ENCODE measurements at regions not wholly inside any gene's neighbourhood (a gene's known extent, or its start where the extent isn't known, plus 50 kb on each side); places are given as distances from the start of the nearest gene placed in this dataset.

- no peaks in the 10 kb centered on the region for H3K36me3 ChIP-seq (ENCODE audit: insufficient read depth in 1 of 2, low read depth in 1 of 2)
- DNase-seq (peak in 1 of 2 donors; percentile 26), ATAC-seq (no peak)
- no peaks in the 10 kb centered on the region for H3K9me3 ChIP-seq
- H3K27me3 ChIP-seq (ENCODE audit: insufficient read depth in 3 of 3, low read length in 2 of 3) = no peaks in the 10 kb centered on the region
- WGBS, 3 donors = 37 to 54% (median 40%) methylated on average over 7 of the region's 7 CpGs
- no peak overlapping the region for H3K27ac ChIP-seq
- H3K4me1 ChIP-seq = no peaks in the 10 kb centered on the region
- TF ChIP-seq CTCF (IDR thresholded peaks at IDR 0.05) = no peak
- no peak overlapping the region for H3K4me3 ChIP-seq
- intact Hi-C loops (cut with DNase I) = no loop called here
Measured at GRCh38 chr11:70699294-70700221, 301.2 kb downstream of the CTTN start.

GRCh38 chr11:70700453-70700852, 302.1 kb downstream of the CTTN start:
- 73 to 84% (median 77%) methylated on average over 8 of the region's 8 CpGs for WGBS, 3 donors

GRCh38 chr11:70700871-70701270, 302.5 kb downstream of the CTTN start:
- intact Hi-C loops (cut with DNase I) = no loop called here
- no peaks in the 10 kb centered on the region for H3K36me3 ChIP-seq (ENCODE audit: insufficient read depth in 1 of 2, low read depth in 1 of 2)
- no peak for TF ChIP-seq CTCF (IDR thresholded peaks at IDR 0.05)
- H3K27me3 ChIP-seq (ENCODE audit: insufficient read depth in 3 of 3, low read length in 2 of 3) = no peaks in the 10 kb centered on the region
- no peak overlapping the region for H3K27ac ChIP-seq
- H3K9me3 ChIP-seq = no peaks in the 10 kb centered on the region
- DNase-seq = no peak
- H3K4me1 ChIP-seq = no peaks in the 10 kb centered on the region
- no peak overlapping the region for H3K4me3 ChIP-seq
- ATAC-seq = no peak
- 65 to 69% (median 67%) methylated on average over 5 of the region's 5 CpGs for WGBS, 3 donors

More at GRCh38 chr11:70700453-70700852, 302.1 kb downstream of the CTTN start:
- intact Hi-C loops (cut with DNase I) = no loop called here
- no peak for DNase-seq
- Histone ChIP-seq H3K27me3 (ENCODE audit: insufficient read depth in 3 of 3, low read length in 2 of 3) (no peaks in the 10 kb centered on the region), H3K36me3 (ENCODE audit: insufficient read depth in 1 of 2, low read depth in 1 of 2) (no peaks in the 10 kb centered on the region), H3K27ac (no peak overlapping the region), H3K4me1 (no peaks in the 10 kb centered on the region), H3K9me3 (no peaks in the 10 kb centered on the region), H3K4me3 (no peak overlapping the region)
- TF ChIP-seq CTCF (IDR thresholded peaks at IDR 0.05) = no peak
- ATAC-seq = no peak

- TF ChIP-seq CTCF (IDR thresholded peaks at IDR 0.05) = no peak
- Histone ChIP-seq H3K27me3 (ENCODE audit: insufficient read depth in 3 of 3, low read length in 2 of 3) (no peaks in the 10 kb centered on the region), H3K36me3 (ENCODE audit: insufficient read depth in 1 of 2, low read depth in 1 of 2) (no peaks in the 10 kb centered on the region), H3K4me1 (no peaks in the 10 kb centered on the region), H3K4me3 (no peak overlapping the region), H3K27ac (no peak overlapping the region), H3K9me3 (no peaks in the 10 kb centered on the region)
- no peak for ATAC-seq
- DNase-seq = no peak
- WGBS, 3 donors = 97 to 98% (median 97%) methylated on average over 4 of the region's 4 CpGs
- intact Hi-C loops (cut with DNase I) = no loop called here
Measured at GRCh38 chr11:70702040-70702648, 303.8 kb downstream of the CTTN start.
